ENCODE measurements at regions not wholly inside any gene's neighbourhood (a gene's known extent, or its start where the extent isn't known, plus 50 kb on each side); places are given as distances from the start of the nearest gene placed in this dataset.

GRCh38 chr10:124341768-124342135, 77.0 kb downstream of the OAT start:
- no peaks in the 10 kb centered on the region for H3K9me3 ChIP-seq (ENCODE audit: control insufficient read depth, insufficient read depth, low read length)
- no peaks in the 10 kb centered on the region for H3K9me2 ChIP-seq (replicated peaks; ENCODE audit: control insufficient read depth, low read length)
- peaks cover 15% of the 10 kb centered on the region for H3K4me1 ChIP-seq (ENCODE audit: control insufficient read depth, low read length)
- no peaks in the 10 kb centered on the region for H3K36me3 ChIP-seq (ENCODE audit: control insufficient read depth, low read length)
- H3K27ac ChIP-seq (ENCODE audit: low read depth, low read length), result no peak overlapping the region
- H3K4me3 ChIP-seq (ENCODE audit: low read length), result no peak overlapping the region
- H3K79me2 ChIP-seq (ENCODE audit: control insufficient read depth, low read length), result no peaks in the 10 kb centered on the region
- no peaks in the 10 kb centered on the region for H4K20me1 ChIP-seq (ENCODE audit: control insufficient read depth, insufficient read depth, low read depth, low read length)
- H3K4me2 ChIP-seq (ENCODE audit: low read length), result no peak overlapping the region
- no peaks in the 10 kb centered on the region for H3F3A ChIP-seq (ENCODE audit: control insufficient read depth, insufficient read depth)
- no peak for TF ChIP-seq CTCF (IDR thresholded peaks at IDR 0.05; ENCODE audit: low read depth, low read length, poor library complexity, severe bottlenecking)
- no peak for TF ChIP-seq EZH2phosphoT487 (IDR thresholded peaks at IDR 0.05; ENCODE audit: borderline replicate concordance, low read length)
- no peaks in the 10 kb centered on the region for H3K27me3 ChIP-seq (ENCODE audit: control insufficient read depth, low read length)

GRCh38 chr10:124340033-124340760, 78.5 kb downstream of the OAT start:
- Histone ChIP-seq H3K79me2 (ENCODE audit: control insufficient read depth, low read length) (no peaks in the 10 kb centered on the region), H3F3A (ENCODE audit: control insufficient read depth, insufficient read depth) (no peaks in the 10 kb centered on the region), H3K4me3 (ENCODE audit: low read length) (no peak overlapping the region), H4K20me1 (ENCODE audit: control insufficient read depth, insufficient read depth, low read depth, low read length) (no peaks in the 10 kb centered on the region), H3K27me3 (ENCODE audit: control insufficient read depth, low read length) (no peaks in the 10 kb centered on the region), H3K27ac (ENCODE audit: low read depth, low read length) (no peak overlapping the region), H3K4me1 (ENCODE audit: control insufficient read depth, low read length) (peaks cover 15% of the 10 kb centered on the region), H3K9me3 (ENCODE audit: control insufficient read depth, insufficient read depth, low read length) (no peaks in the 10 kb centered on the region), H3K36me3 (ENCODE audit: control insufficient read depth, low read length) (no peaks in the 10 kb centered on the region), H3K4me2 (ENCODE audit: low read length) (no peak overlapping the region; the same call in 1 of the 2 replicates), H3K9me2 (replicated peaks; ENCODE audit: control insufficient read depth, low read length) (no peaks in the 10 kb centered on the region)
- TF ChIP-seq CTCF (IDR thresholded peaks at IDR 0.05; ENCODE audit: low read depth, low read length, poor library complexity, severe bottlenecking) (no peak), EZH2phosphoT487 (IDR thresholded peaks at IDR 0.05; ENCODE audit: borderline replicate concordance, low read length) (no peak)

- no peaks in the 10 kb centered on the region for H3F3A ChIP-seq (ENCODE audit: control insufficient read depth, insufficient read depth)
- no peak overlapping the region for H3K4me2 ChIP-seq (ENCODE audit: low read length)
Measured at GRCh38 chr10:124339119-124340032, 79.3 kb downstream of the OAT start.

More at GRCh38 chr10:124339119-124340032, 79.3 kb downstream of the OAT start:
- Histone ChIP-seq H3K27me3 (ENCODE audit: control insufficient read depth, low read length) (no peaks in the 10 kb centered on the region), H3K9me3 (ENCODE audit: control insufficient read depth, insufficient read depth, low read length) (no peaks in the 10 kb centered on the region), H3K27ac (ENCODE audit: low read depth, low read length) (no peak overlapping the region), H3K4me1 (ENCODE audit: control insufficient read depth, low read length) (peaks cover 15% of the 10 kb centered on the region), H4K20me1 (ENCODE audit: control insufficient read depth, insufficient read depth, low read depth, low read length) (no peaks in the 10 kb centered on the region), H3K9me2 (replicated peaks; ENCODE audit: control insufficient read depth, low read length) (no peaks in the 10 kb centered on the region), H3K36me3 (ENCODE audit: control insufficient read depth, low read length) (no peaks in the 10 kb centered on the region), H3K79me2 (ENCODE audit: control insufficient read depth, low read length) (no peaks in the 10 kb centered on the region), H3K4me3 (ENCODE audit: low read length) (no peak overlapping the region)
- TF ChIP-seq CTCF (IDR thresholded peaks at IDR 0.05; ENCODE audit: low read depth, low read length, poor library complexity, severe bottlenecking), result no peak
- TF ChIP-seq EZH2phosphoT487 (IDR thresholded peaks at IDR 0.05; ENCODE audit: borderline replicate concordance, low read length), result no peak
